ENCODE measurements at regions not wholly inside any gene's neighbourhood (a gene's known extent, or its start where the extent isn't known, plus 50 kb on each side); places are given as distances from the start of the nearest gene placed in this dataset.

GRCh38 chr2:128776461-128777195 lies 458.0 kb upstream of the HS6ST1 start:
- no peaks in the 10 kb centered on the region for H3K79me2 ChIP-seq (ENCODE audit: low read length)
- no peak for TF ChIP-seq EZH2phosphoT487 (IDR thresholded peaks at IDR 0.05; ENCODE audit: borderline replicate concordance, low read length)
- no peak for TF ChIP-seq CTCF (conservative IDR thresholded peaks at IDR 0.05; ENCODE audit: low read depth, low read length)
- TF ChIP-seq EZH2 (IDR thresholded peaks at IDR 0.05; ENCODE audit: low read length, unreplicated experiment): no peak
- H2AFZ ChIP-seq (ENCODE audit: low read length): no peak overlapping the region
- H3K4me3 ChIP-seq (ENCODE audit: low read length): no peak overlapping the region
- H3K9me3 ChIP-seq (ENCODE audit: low read length): no peaks in the 10 kb centered on the region
- intact Hi-C loops (cut with micrococcal nuclease): no loop called here
- H3K4me1 ChIP-seq (ENCODE audit: insufficient read depth, low read length): no peaks in the 10 kb centered on the region
- no peaks in the 10 kb centered on the region for H3K9me2 ChIP-seq (replicated peaks; ENCODE audit: low read length)
- ChIA-PET POLR2A (ENCODE audit: unreplicated experiment) (no interaction called here), CTCF (no interaction called here)
- no peak overlapping the region for H3K4me2 ChIP-seq (ENCODE audit: low read length)
- no TSS peak for BruUV-seq (replicated peaks)
- H3K36me3 ChIP-seq (ENCODE audit: low read depth, low read length): no peaks in the 10 kb centered on the region
- no peak for ATAC-seq
- peaks cover 27% of the 10 kb centered on the region for H3K27me3 ChIP-seq (ENCODE audit: low read length)
- no peak for DNase-seq
- no peaks in the 10 kb centered on the region for H3F3A ChIP-seq (ENCODE audit: low read length, unreplicated experiment)
- no peak overlapping the region for H3K27ac ChIP-seq (ENCODE audit: low read length)
- no peaks in the 10 kb centered on the region for H4K20me1 ChIP-seq (ENCODE audit: low read length)
- H3K9ac ChIP-seq (ENCODE audit: low read length): no peak overlapping the region

- no peaks in the 10 kb centered on the region for H4K20me1 ChIP-seq (ENCODE audit: low read length)
- intact Hi-C loops (cut with micrococcal nuclease): no loop called here
- ChIA-PET CTCF (no interaction called here), POLR2A (ENCODE audit: unreplicated experiment) (no interaction called here)
- ATAC-seq: no peak
- peaks cover 27% of the 10 kb centered on the region for H3K27me3 ChIP-seq (ENCODE audit: low read length)
- H3K9ac ChIP-seq (ENCODE audit: low read length): no peak overlapping the region
- no peaks in the 10 kb centered on the region for H3K79me2 ChIP-seq (ENCODE audit: low read length)
- no peaks in the 10 kb centered on the region for H3K9me2 ChIP-seq (replicated peaks; ENCODE audit: low read length)
- BruUV-seq (replicated peaks): no TSS peak
- DNase-seq: no peak
- H3K4me3 ChIP-seq (ENCODE audit: low read length): no peak overlapping the region
- H3K4me2 ChIP-seq (ENCODE audit: low read length): no peak overlapping the region
- no peak overlapping the region for H2AFZ ChIP-seq (ENCODE audit: low read length)
- H3K4me1 ChIP-seq (ENCODE audit: insufficient read depth, low read length): no peaks in the 10 kb centered on the region
- no peaks in the 10 kb centered on the region for H3K36me3 ChIP-seq (ENCODE audit: low read depth, low read length)
- no peaks in the 10 kb centered on the region for H3F3A ChIP-seq (ENCODE audit: low read length, unreplicated experiment)
- TF ChIP-seq EZH2 (IDR thresholded peaks at IDR 0.05; ENCODE audit: low read length, unreplicated experiment) (no peak), CTCF (conservative IDR thresholded peaks at IDR 0.05; ENCODE audit: low read depth, low read length) (no peak), EZH2phosphoT487 (IDR thresholded peaks at IDR 0.05; ENCODE audit: borderline replicate concordance, low read length) (no peak)
- H3K27ac ChIP-seq (ENCODE audit: low read length): no peak overlapping the region
- no peaks in the 10 kb centered on the region for H3K9me3 ChIP-seq (ENCODE audit: low read length)
Observed at GRCh38 chr2:128777196-128778035, 458.7 kb upstream of the HS6ST1 start.

GRCh38 chr2:128778843-128779242 lies 460.2 kb upstream of the HS6ST1 start:
- H3K27me3 ChIP-seq (ENCODE audit: low read length): peaks cover 36% of the 10 kb centered on the region
- no peak for TF ChIP-seq EZH2 (IDR thresholded peaks at IDR 0.05; ENCODE audit: low read length, unreplicated experiment)
- TF ChIP-seq EZH2phosphoT487 (IDR thresholded peaks at IDR 0.05; ENCODE audit: borderline replicate concordance, low read length): no peak
- no peak for TF ChIP-seq CTCF (conservative IDR thresholded peaks at IDR 0.05; ENCODE audit: low read depth, low read length)
- no peaks in the 10 kb centered on the region for H4K20me1 ChIP-seq (ENCODE audit: low read length)
- H3K9ac ChIP-seq (ENCODE audit: low read length): no peak overlapping the region
- H3K79me2 ChIP-seq (ENCODE audit: low read length): no peaks in the 10 kb centered on the region
- H2AFZ ChIP-seq (ENCODE audit: low read length): no peak overlapping the region
- no TSS peak for BruUV-seq (replicated peaks)
- H3K9me3 ChIP-seq (ENCODE audit: low read length): no peaks in the 10 kb centered on the region
- no peaks in the 10 kb centered on the region for H3K4me1 ChIP-seq (ENCODE audit: insufficient read depth, low read length)
- H3F3A ChIP-seq (ENCODE audit: low read length, unreplicated experiment): no peaks in the 10 kb centered on the region
- CTCF ChIA-PET: no interaction called here
- H3K36me3 ChIP-seq (ENCODE audit: low read depth, low read length): no peaks in the 10 kb centered on the region
- no peak overlapping the region for H3K4me2 ChIP-seq (ENCODE audit: low read length)
- no peak overlapping the region for H3K27ac ChIP-seq (ENCODE audit: low read length)
- H3K9me2 ChIP-seq (replicated peaks; ENCODE audit: low read length): no peaks in the 10 kb centered on the region
- intact Hi-C loops (cut with micrococcal nuclease): no loop called here
- H3K4me3 ChIP-seq (ENCODE audit: low read length): no peak overlapping the region
- ATAC-seq (no peak), DNase-seq (no peak)
- POLR2A ChIA-PET (ENCODE audit: unreplicated experiment): no interaction called here
